NB4 (cell line): ENCODE measurements at regions not wholly inside any gene's neighbourhood (a gene's known extent, or its start where the extent isn't known, plus 50 kb on each side); places are given as distances from the start of the nearest gene placed in this dataset.

ENCODE experiments used
- DNase-seq: peaks from one replicate; pipeline ENCODE4 v3.0.0; 2010; ENCODE audit warnings: low read depth
- H3K4me3 ChIP-seq: one replicate; pipeline ENCODE4 v1.5.1; 2011; ENCODE audit warnings: mild to moderate bottlenecking, low read depth, low read length, moderate library complexity
- CTCF ChIP-seq: IDR thresholded peaks from one replicate; pipeline ENCODE4 v1.5.1; 2012; ENCODE audit warnings: low read depth, low read length
- MAX ChIP-seq: IDR thresholded peaks from 2 replicates; pipeline ENCODE4 v1.6.1; 2011; ENCODE audit warnings: low read depth, low read length
- MYC ChIP-seq: IDR thresholded peaks from 2 replicates; pipeline ENCODE4 v1.6.1; 2011; ENCODE audit warnings: low read depth, low read length
- POLR2A ChIP-seq: IDR thresholded peaks from 2 replicates; pipeline ENCODE4 v1.6.1; 2011; ENCODE audit warnings: mild to moderate bottlenecking; ENCODE audit not compliant: insufficient read length; ENCODE audit errors: extremely low read depth

DNA sequence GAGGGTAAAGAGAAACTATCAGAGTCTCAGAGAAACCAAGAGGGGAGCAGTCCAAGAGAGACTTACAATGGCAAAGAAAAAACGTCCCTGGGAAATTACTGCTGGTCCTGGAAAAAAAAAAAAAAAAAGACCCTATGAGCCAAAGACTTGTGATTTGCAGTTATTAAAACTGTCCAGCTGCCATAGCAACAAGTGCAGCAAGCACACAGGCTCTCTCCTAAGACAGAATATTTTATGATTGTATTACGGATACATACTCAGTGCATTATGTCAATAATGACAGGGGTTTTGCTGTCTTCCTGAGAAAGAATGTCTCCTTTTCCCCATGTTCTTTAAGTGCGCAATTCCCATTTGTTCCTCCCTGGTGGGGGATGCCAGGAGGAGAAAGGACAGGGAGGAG lies 178.5 kb downstream of the GPAM start:
- TF ChIP-seq MYC: no peak
- TF ChIP-seq CTCF: no peak
- no peak for TF ChIP-seq MAX
- no peak for TF ChIP-seq POLR2A
- no peak overlapping the region for H3K4me3 ChIP-seq
- DNase-seq: no peak

DNA sequence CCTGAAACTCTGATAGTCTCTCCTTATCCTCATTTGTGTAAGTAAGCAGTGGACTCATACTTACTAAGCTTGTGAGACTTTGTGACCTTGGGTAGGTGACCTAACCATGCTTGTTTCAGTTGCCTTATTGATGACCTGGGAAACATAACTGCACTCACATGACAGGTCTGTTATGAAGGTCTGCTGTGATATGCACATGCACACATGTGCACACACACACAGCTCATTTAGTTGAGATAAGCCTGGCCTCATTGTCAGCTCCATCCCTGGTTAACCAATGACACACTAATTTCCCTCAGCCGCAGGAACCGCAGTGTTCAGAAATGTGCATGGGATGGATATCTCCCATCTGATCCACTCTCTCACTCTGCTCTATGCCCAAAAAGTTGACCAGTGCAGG lies 177.2 kb downstream of the GPAM start:
- H3K4me3 ChIP-seq: no peak overlapping the region
- no peak for DNase-seq
- TF ChIP-seq MYC: no peak
- TF ChIP-seq MAX: no peak
- no peak for TF ChIP-seq CTCF

GRCh38 chr10:112006831-112007230 lies 176.7 kb downstream of the GPAM start:
- no peak overlapping the region for H3K4me3 ChIP-seq
- no peak for TF ChIP-seq MYC
- TF ChIP-seq CTCF: no peak
- TF ChIP-seq POLR2A: no peak
- no peak for TF ChIP-seq MAX
- DNase-seq: no peak

DNA sequence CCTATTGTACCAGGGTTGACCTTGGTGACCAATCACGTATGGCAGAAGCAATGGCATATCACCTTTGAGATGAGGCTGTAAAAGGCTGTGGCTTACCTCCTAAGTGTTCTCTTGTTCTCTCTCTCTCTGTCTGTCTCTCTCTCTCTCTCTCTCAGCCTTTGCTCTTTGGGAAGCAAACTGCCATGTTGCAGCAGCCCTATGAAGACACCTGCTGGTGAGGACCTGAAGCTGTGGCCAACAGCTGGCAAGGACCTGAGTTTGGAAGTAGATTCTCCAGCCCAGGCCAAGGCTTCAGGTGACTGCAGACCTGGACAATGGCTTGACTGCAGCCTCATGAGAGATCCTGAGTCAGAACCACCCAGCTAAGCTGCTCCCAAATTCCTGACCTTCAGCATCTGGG lies 161.4 kb downstream of the GPAM start:
- no peak overlapping the region for H3K4me3 ChIP-seq
- no peak for DNase-seq
- TF ChIP-seq MAX: no peak
- no peak for TF ChIP-seq MYC
- no peak for TF ChIP-seq POLR2A
- no peak for TF ChIP-seq CTCF

DNA sequence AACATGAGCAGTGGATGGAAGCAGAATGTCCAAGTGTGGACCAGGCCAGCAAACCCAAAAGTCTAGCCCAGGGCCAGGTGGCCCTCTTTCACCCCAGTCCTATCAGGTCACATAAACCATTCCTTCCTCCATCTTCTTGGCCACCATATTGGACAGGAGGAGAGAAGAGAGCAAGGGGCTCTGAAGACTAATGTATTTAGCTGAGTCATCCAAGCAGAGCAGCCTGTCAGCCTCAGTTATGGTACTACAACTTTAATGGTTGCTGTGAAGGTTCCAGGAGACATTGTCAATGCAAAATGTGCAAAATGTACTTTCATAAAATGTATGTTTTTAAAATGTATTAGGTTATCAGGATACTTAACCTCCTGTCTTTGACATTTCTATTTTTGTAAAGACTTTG lies 159.5 kb downstream of the GPAM start:
- TF ChIP-seq MYC (no peak), CTCF (no peak), POLR2A (no peak), MAX (no peak)
- H3K4me3 ChIP-seq: no peak overlapping the region
- DNase-seq: no peak

GRCh38 chr10:112025228-112025627 lies 158.3 kb downstream of the GPAM start:
- DNase-seq: no peak
- no peak for TF ChIP-seq MYC
- no peak for TF ChIP-seq POLR2A
- no peak for TF ChIP-seq MAX
- TF ChIP-seq CTCF: no peak
- no peak overlapping the region for H3K4me3 ChIP-seq
